ENCODE measurements at regions not wholly inside any gene's neighbourhood (a gene's known extent, or its start where the extent isn't known, plus 50 kb on each side); places are given as distances from the start of the nearest gene placed in this dataset.

DNA sequence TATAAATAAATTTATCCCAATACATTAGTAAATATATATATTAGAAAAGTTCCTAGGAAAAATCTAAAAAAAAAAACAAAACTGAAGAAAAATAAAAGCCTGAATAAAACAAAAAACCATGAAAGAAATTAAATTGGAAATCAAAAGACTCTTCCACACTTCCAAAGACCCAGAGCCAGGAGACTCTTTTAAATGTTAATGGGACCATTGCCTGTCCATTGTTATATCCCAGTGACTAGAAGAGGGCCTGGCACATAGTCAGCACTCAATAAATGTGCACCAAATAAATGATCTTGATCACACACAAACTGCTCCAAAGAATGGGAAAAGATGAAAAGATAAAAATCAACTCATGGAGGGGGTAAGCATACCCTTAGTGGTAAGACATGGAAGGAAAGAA is 51.3 kb upstream of the CLDN18 start:
- intact Hi-C loops (cut with micrococcal nuclease), result no loop called here

All from T-helper 2 cell treated with Interferon-gamma antibody and Interleukin-4, amounts not matched to agents 100 ng/mL and 5 ng/mL, for 36 hours (primary cell).